Stimulated activated CD4-positive, alpha-beta T cell treated with anti-CD3 and anti-CD28 coated beads, TNF-alpha, amount 100 ng/mL, for 4 hours (primary cell): ENCODE measurements at regions not wholly inside any gene's neighbourhood (a gene's known extent, or its start where the extent isn't known, plus 50 kb on each side); places are given as distances from the start of the nearest gene placed in this dataset.

Experiments
- DNase-seq, 3 experiments: peaks; one replicate each; pipeline ENCODE4 v3.0.0-alpha.2; 2020; ENCODE audit warnings: low read depth in 3 of 3

- DNase-seq: no peak
These were observed 464.9 kb downstream of the TAFA4 start for GRCh38 chr3:68467465-68467864.

DNA sequence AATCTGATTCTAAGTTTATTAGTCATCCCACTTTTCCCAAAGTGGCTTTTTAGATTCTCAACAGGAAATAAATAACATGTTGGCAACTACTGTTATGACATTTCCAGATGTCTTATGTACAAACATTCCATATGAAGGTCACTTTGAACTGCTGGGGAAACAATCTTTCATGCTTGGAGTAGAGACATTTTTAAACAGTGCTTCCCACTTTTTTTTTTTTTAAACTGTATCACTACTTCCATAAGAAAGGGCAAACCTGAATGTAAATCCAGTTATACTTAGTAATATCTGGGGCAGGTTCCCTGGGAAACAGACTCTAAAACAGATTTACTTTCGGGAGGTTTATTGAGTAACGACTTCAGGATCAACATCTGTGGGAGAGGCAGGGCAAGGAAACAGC is 473.8 kb downstream of the TAFA4 start:
- DNase-seq: no peak

- DNase-seq: no peak
These were observed 483.6 kb downstream of the TAFA4 start for GRCh38 chr3:68448510-68449383.

DNA sequence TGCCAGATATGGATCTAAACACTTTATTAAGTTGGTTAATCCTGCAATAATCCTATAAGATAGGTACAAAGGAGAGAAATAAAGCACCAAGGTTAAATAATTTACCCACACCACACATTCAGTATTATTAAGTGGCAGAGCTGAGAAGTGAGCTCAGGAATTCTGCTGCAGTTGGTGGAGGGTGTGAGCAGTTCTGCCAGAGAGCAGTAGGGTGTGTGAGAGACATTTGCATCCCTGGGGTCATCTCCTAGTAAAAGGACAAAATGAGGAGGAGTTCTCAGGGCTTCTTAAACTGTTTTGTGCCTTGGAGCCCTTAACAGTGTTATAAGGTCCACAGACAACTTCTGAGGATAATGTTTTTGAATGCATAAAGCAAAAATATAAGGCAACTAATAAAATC is 484.5 kb downstream of the TAFA4 start:
- DNase-seq: no peak

- no peak for DNase-seq
These were observed 491.3 kb downstream of the TAFA4 start for GRCh38 chr3:68441054-68441453.

- DNase-seq: no peak
These were observed 495.5 kb downstream of the TAFA4 start for GRCh38 chr3:68436619-68437401.

DNA sequence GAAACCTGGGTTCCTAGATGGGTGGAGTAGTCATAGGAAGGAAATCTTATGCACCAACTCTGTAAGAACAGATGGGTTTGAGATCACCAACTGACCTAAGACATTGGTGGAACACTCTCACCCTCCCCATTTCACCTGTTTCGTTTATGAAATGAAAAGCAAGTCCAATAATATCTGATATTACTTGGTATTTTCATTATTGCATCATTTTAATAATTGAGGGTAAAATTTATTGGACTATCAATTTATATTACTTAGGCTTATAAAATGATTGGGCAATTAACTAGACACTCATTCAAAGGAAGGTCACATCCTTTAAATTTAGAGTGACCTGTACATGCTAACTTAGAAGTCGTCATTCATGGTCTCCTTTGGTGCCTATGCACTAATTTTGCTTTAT is 503.9 kb downstream of the TAFA4 start:
- no peak for DNase-seq

GRCh38 chr3:68424796-68425460 is 507.4 kb downstream of the TAFA4 start:
- no peak for DNase-seq

- no peak for DNase-seq
These were observed 523.7 kb downstream of the TAFA4 start for GRCh38 chr3:68408626-68409025.

- no peak for DNase-seq
These were observed 528.6 kb downstream of the TAFA4 start for GRCh38 chr3:68403741-68404140.

DNA sequence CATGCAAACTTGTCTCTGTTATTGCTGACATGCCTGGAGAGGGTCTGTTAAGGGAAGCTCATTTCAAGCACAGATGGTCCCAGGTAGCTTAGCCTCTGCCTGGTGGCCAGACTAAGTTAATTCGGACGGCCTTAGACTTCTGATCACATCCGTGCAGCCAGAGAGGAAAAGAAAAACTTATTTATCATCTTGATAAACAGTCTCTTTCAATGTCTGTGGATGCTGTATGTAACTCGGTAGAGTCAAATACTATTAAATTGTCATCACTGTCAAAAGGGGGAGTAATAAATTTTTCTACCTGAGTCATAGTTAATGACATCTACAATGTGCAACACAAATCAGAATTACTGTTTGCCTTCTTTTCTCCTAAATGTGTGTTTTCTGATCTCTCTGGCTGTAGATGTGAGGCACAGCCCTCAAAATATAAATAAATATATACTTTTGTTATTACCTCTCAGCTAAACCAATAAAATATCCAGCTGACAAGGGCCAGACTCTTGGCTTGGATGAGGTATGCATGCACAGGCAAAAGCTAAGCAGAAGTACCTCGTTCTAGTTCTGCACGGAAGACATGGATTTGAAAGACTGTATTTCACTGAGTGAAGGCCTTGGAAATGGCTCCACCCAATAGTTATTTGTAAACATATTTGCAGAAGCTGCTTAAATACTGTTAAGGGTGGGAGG is 530.0 kb downstream of the TAFA4 start:
- no peak for DNase-seq

DNA sequence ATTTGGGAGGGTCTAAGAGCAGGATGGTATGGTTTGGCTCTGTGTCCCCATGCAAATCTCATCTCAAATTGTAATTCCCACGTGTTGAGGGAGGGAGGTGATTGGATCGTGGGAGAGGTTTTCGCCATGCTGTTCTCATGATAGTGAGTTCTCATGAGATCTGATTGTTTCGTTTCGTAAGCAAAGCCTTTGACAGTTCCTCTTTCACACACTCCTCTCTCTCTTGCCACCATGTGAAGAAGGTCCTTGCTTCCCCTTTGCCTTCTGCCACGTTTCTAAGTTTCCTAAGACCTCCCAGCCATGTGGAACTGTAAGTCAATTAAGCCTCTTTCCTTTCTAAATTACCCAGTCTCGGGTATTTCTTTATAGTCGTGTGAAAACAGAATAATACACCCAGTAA is 553.7 kb downstream of the TAFA4 start:
- DNase-seq: no peak

DNA sequence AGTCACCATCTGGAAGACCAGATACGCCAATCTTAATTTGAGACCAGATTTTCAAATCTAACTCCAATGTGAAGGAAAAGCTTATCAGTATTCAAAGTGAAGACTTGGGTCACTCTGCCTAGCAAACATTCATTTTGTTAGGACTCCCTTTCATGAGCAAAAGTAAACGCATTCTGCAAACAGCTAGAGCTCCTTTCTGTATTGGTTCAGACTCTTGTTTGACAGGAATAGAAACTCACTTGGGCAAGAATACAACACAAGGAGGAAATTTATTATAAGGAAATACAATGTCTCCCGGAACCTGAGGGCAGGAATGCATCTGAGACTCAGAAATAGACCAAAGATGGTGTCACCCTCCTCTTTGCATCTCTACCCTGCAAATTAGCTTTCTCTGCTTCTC is 558.6 kb downstream of the TAFA4 start:
- DNase-seq: no peak

DNA sequence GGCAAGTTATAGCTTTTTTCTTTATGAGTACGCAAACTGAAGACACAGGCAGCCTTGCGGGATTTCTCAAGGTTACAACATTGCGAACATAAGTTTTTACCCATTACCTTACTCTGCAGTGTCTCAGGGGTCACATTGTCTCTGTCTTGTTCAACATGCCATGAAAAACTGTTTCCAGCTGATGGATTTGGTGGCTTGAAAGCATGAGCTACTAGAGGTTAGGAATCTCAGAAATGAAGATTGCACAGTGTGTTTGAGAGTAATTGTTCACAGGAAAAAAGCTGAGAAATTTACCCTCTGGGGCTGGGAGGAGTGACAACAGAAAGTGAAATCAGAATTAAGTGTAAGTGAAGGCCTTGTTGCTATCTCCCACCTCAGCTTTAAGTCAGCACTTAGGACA is 568.6 kb downstream of the TAFA4 start:
- DNase-seq: no peak

- no peak for DNase-seq
These were observed 571.9 kb downstream of the TAFA4 start for GRCh38 chr3:68360492-68360891.

DNA sequence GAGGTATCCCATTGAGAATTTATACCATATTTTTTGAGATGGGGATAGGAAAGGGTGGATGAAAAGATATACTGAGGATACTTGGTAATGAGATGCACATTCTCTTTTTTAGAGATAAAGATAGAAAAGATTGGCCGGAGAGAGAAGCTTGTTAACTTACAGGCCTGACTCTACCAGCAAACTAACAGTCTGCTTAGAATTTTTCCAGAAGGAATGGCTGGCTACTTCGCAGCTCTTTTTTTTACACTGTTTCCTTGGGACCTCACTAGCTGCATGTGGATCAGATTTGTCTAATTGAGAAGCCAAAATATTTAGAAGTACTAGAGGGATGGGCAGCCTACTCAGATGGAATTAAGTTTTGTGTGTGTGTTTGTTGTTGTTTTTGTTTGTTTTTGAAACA is 586.6 kb downstream of the TAFA4 start:
- no peak for DNase-seq

DNA sequence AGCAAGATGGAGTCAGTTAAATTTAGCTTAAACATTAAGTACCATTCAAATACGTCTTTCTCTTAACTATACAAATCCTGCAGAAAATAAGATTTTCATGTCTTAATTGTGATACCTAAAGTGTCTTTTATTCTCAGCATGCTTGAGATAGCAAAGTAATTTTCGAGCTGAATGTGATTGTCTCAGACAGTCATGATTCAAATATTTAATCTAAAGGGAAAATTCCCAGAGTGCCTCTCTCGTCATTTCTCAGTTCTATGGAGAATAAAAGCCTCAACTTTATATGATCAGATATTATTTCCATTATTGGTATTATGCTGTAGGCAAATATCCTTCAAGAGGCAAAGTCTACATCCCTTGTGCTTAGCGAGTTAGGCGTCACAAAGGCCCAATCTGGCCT is 589.9 kb downstream of the TAFA4 start:
- no peak for DNase-seq

- DNase-seq: no peak
These were observed 596.3 kb downstream of the TAFA4 start for GRCh38 chr3:68336042-68336441.

DNA sequence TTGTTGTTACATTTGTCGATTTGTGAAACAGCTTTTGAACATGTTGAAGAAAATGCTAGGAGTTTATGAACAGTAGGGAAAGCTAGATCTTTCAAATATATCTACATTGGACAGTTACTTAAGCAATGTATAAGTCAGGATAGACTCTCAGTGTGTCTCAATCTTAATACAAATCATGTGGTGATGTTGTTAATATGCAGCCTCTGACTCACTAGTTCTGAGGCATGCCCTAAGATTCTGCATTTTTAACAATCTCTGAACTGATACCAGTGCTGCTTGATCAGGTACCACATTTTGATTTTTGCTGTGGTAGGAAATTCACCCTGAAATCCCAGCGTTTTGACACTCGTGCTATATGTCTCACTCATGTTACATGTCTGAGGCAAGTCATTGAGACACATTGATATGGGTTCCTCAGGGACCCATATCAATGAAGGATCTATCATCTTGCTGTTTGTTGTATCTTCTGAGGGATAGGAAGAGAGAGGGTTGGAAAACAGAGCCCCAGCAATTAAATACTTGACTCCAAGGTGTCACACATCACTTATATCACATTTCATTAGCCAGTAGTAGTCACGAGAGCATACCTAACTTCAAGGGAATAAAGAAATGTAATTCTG is 597.9 kb downstream of the TAFA4 start:
- DNase-seq: no peak

DNA sequence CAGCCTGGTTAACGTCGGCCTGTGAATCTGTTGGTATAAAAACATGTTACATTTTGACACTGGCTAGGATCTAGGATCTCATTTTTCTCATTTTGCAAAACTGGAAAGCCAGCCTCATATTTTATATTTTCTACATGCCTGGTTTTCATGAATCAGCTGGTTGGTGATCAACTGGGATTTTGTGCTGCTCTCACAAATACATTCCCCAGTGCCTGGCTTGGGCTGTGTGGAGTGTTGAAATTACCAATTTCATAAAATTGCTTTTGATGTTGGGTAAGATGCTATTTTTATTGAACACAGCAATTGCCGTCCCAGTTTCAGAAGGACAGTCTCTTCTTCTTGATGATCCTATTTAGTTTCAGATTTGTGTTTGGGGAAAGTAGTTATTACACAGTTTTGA is 604.3 kb downstream of the TAFA4 start:
- no peak for DNase-seq

GRCh38 chr3:68315964-68316363 is 616.4 kb downstream of the TAFA4 start:
- no peak for DNase-seq

DNA sequence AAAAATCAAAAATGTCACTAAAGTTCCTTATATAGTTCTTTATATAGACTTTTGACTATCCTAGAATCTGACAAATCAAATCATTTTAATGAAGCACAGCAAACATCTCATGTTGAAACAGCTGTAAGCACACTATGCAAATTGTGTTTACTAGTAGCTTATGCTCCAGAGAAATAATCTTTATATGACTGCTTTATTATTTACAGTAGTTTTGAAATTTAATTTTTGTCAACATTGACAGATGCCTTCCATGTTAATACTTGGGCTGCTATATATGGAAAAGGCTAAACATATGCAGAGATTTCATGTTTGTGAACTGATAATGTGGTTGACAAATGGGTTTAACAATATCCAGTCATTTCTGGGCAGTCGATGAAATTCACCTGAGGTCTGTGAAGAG is 616.8 kb downstream of the TAFA4 start:
- DNase-seq: no peak
